WTC11 (cell line): ENCODE measurements at regions not wholly inside any gene's neighbourhood (a gene's known extent, or its start where the extent isn't known, plus 50 kb on each side); places are given as distances from the start of the nearest gene placed in this dataset.

Experiments used
- ATAC-seq: fragments of 200-7000 bp; cut with Tn5 transposase; 2 replicates; pipeline ENCODE4 v1.10.0; 2021; ENCODE audit warnings: mild to moderate bottlenecking, moderate library complexity
- CTCF ChIA-PET: fragments of 300-600 bp; sonication (Branson Sonifier 250); formaldehyde crosslinking; loops from one replicate; lab custom pipeline; 2021; ENCODE audit warnings: antibody characterized with exemption; lab: Charles Lee
- POLR2A ChIA-PET: fragments of 350-600 bp; sonication (Branson Sonifier 250); formaldehyde crosslinking; loops from one replicate; lab custom pipeline; 2021; ENCODE audit warnings: antibody characterized with exemption; lab: Charles Lee
- DNase-seq: peaks from one replicate; pipeline ENCODE4 v3.0.0; 2021; ENCODE audit warnings: low spot score
- H3K27ac Mint-ChIP-seq: 2 replicates; pipeline ENCODE4 v1.8.0; 2021; ENCODE audit warnings: mixed read lengths
- H3K27me3 Mint-ChIP-seq: 2 replicates; pipeline ENCODE4 v1.8.0; 2021; ENCODE audit warnings: low read depth, mild to moderate bottlenecking, moderate library complexity, mixed read lengths
- H3K36me3 Mint-ChIP-seq: 2 replicates; pipeline ENCODE4 v1.8.0; 2021; ENCODE audit warnings: mixed read lengths
- H3K4me1 Mint-ChIP-seq: 2 replicates; pipeline ENCODE4 v1.8.0; 2022; ENCODE audit warnings: mixed read lengths
- H3K4me3 Mint-ChIP-seq: 2 replicates; pipeline ENCODE4 v1.8.0; 2021; ENCODE audit warnings: mild to moderate bottlenecking, moderate library complexity, mixed read lengths
- H3K9me3 Mint-ChIP-seq: 2 replicates; pipeline ENCODE4 v1.8.0; 2021; ENCODE audit warnings: mixed read lengths
- ARID4B ChIP-seq: sonication (generic); formaldehyde crosslinking; IDR thresholded peaks from 2 replicates; pipeline ENCODE4 v1.8.0; 2023; ENCODE audit warnings: missing genetic modification reagents, mild to moderate bottlenecking, borderline replicate concordance
- ATF1 ChIP-seq: sonication (generic); formaldehyde crosslinking; IDR thresholded peaks from 2 replicates; pipeline ENCODE4 v1.8.1; 2023; ENCODE audit warnings: mild to moderate bottlenecking, moderate library complexity, missing genetic modification reagents
- CTCF ChIP-seq: fragments of 200-600 bp; IDR thresholded peaks from 2 replicates; pipeline ENCODE4 v1.8.0; 2022; ENCODE audit warnings: antibody characterized with exemption
- E2F1 ChIP-seq: sonication (generic); formaldehyde crosslinking; IDR thresholded peaks from 2 replicates; pipeline ENCODE4 v1.8.0; 2022; ENCODE audit warnings: mild to moderate bottlenecking, missing genetic modification reagents
- GABPB1 ChIP-seq: sonication (generic); formaldehyde crosslinking; IDR thresholded peaks from 2 replicates; pipeline ENCODE4 v1.8.1; 2023; ENCODE audit warnings: mild to moderate bottlenecking, missing genetic modification reagents
- JAZF1 ChIP-seq: fragments of 250-450 bp; sonication (Bioruptor Pico); IDR thresholded peaks from 2 replicates; pipeline ENCODE4 v1.9.0; 2021; ENCODE audit warnings: moderate library complexity, mild to moderate bottlenecking, inconsistent platforms
- JUN ChIP-seq: sonication (generic); formaldehyde crosslinking; IDR thresholded peaks from 2 replicates; pipeline ENCODE4 v1.8.0; 2023; ENCODE audit warnings: mild to moderate bottlenecking, missing genetic modification reagents
- NFE2L1 ChIP-seq: sonication (generic); formaldehyde crosslinking; IDR thresholded peaks from 2 replicates; pipeline ENCODE4 v1.8.1; 2023; ENCODE audit warnings: missing genetic modification reagents
- PRRX2 ChIP-seq: fragments of 250-450 bp; sonication (Bioruptor Pico); IDR thresholded peaks from 2 replicates; pipeline ENCODE4 v1.8.0; 2021; ENCODE audit warnings: mild to moderate bottlenecking
- TCF7 ChIP-seq: sonication (generic); formaldehyde crosslinking; IDR thresholded peaks from 2 replicates; pipeline ENCODE4 v1.8.0; 2022; ENCODE audit warnings: mild to moderate bottlenecking, low read depth, missing genetic modification reagents, moderate library complexity
- USF2 ChIP-seq: sonication (generic); formaldehyde crosslinking; IDR thresholded peaks from 2 replicates; pipeline ENCODE4 v1.8.1; 2023; ENCODE audit warnings: mild to moderate bottlenecking, missing genetic modification reagents, moderate library complexity
- ZBTB43 ChIP-seq: sonication (generic); formaldehyde crosslinking; IDR thresholded peaks from 2 replicates; pipeline ENCODE4 v1.8.1; 2023; ENCODE audit warnings: mild to moderate bottlenecking, missing genetic modification reagents
- ZNF423 ChIP-seq: fragments of 250-450 bp; sonication (Bioruptor Pico); IDR thresholded peaks from 2 replicates; pipeline ENCODE4 v2.1.2; 2022; ENCODE audit warnings: mild to moderate bottlenecking, moderate library complexity
- ZSCAN18 ChIP-seq: fragments of 250-450 bp; sonication (Bioruptor Pico); IDR thresholded peaks from 2 replicates; pipeline ENCODE4 v2.1.2; 2022; ENCODE audit warnings: mild to moderate bottlenecking, moderate library complexity

GRCh38 chr3:24828011-24828410, 333.4 kb upstream of the THRB start (continued):
- TF ChIP-seq USF2 (CRISPR knock-in tag), result no peak
- no peak for TF ChIP-seq ZNF423 (CRISPR knock-in tag)
- no peak for TF ChIP-seq ARID4B (CRISPR knock-in tag)
- TF ChIP-seq, all 79 proteins: peak for 0

GRCh38 chr3:24828551-24828950, 333.9 kb upstream of the THRB start:
- CTCF ChIA-PET, result no interaction called here
- DNase-seq, result no peak

GRCh38 chr3:24829011-24829581, 334.4 kb upstream of the THRB start:
- ChIA-PET POLR2A (no interaction called here), CTCF (interaction anchor here (0.8 kb wide), 1 partner anchor 69 kb away, joined by 4 read pairs; no protein-coding TSS in a partner anchor)
- DNase-seq, result peak; percentile 53
- Mint-ChIP-seq H3K27ac (no peak overlapping the region), H3K4me3 (peak overlapping the region; percentile 84), H3K27me3 (peaks cover 72% of the 10 kb centered on the region), H3K9me3 (no peaks in the 10 kb centered on the region), H3K4me1 (peaks cover 8% of the 10 kb centered on the region), H3K36me3 (no peaks in the 10 kb centered on the region)
- ATAC-seq, result peak; percentile 79
- TF ChIP-seq ZNF423 (CRISPR knock-in tag) (peak; percentile 64; the same call in 1 of the 2 replicates), JUN (CRISPR knock-in tag) (no peak), TCF7 (CRISPR knock-in tag) (no peak), ZSCAN18 (CRISPR knock-in tag) (no peak), USF2 (CRISPR knock-in tag) (no peak), NFE2L1 (CRISPR knock-in tag) (no peak), GABPB1 (no peak), E2F1 (no peak), CTCF (no peak)

More at GRCh38 chr3:24828551-24828950, 333.9 kb upstream of the THRB start:
- Mint-ChIP-seq H3K4me3 (peak overlapping the region; percentile 60), H3K36me3 (no peaks in the 10 kb centered on the region), H3K9me3 (no peaks in the 10 kb centered on the region), H3K4me1 (peaks cover 8% of the 10 kb centered on the region), H3K27me3 (peaks cover 69% of the 10 kb centered on the region), H3K27ac (no peak overlapping the region)
- no peak for ATAC-seq
- TF ChIP-seq ZBTB43 (CRISPR knock-in tag) (no peak), JAZF1 (no peak), PRRX2 (no peak), ATF1 (no peak)
- POLR2A ChIA-PET, result no interaction called here
